ENCODE measurements at regions not wholly inside any gene's neighbourhood (a gene's known extent, or its start where the extent isn't known, plus 50 kb on each side); places are given as distances from the start of the nearest gene placed in this dataset.

- 37% methylated on average over 3 of the region's 3 CpGs for WGBS
- H3K27ac ChIP-seq (ENCODE audit: low read depth in 1 of 2, low read length in 1 of 2): no peak overlapping the region
- no peak overlapping the region for H3K4me3 ChIP-seq (ENCODE audit: low read length in 2 of 2)
- H3K36me3 ChIP-seq (ENCODE audit: control insufficient read depth in 2 of 2, insufficient read depth in 2 of 2, low read length in 1 of 2): no peaks in the 10 kb centered on the region
- no peaks in the 10 kb centered on the region for H3K4me1 ChIP-seq (ENCODE audit: control insufficient read depth in 2 of 2, insufficient read depth in 2 of 2, low read length in 2 of 2)
- no peak for DNase-seq (ENCODE audit: low read depth in 6 of 9, low spot score in 9 of 9)
- no peaks in the 10 kb centered on the region for H3K27me3 ChIP-seq (ENCODE audit: control insufficient read depth in 2 of 2, insufficient read depth in 1 of 2, low read length in 1 of 2)
- H3K9me3 ChIP-seq (ENCODE audit: control insufficient read depth in 2 of 2, insufficient read depth in 1 of 2, low read length in 1 of 2): no peaks in the 10 kb centered on the region
These were observed 173.6 kb upstream of the TCF21 start for GRCh38 chr6:133715270-133715669.

- no peaks in the 10 kb centered on the region for H3K27me3 ChIP-seq (ENCODE audit: control insufficient read depth in 2 of 2, insufficient read depth in 1 of 2, low read length in 1 of 2)
- no peaks in the 10 kb centered on the region for H3K9me3 ChIP-seq (ENCODE audit: control insufficient read depth in 2 of 2, insufficient read depth in 1 of 2, low read length in 1 of 2)
- no peak overlapping the region for H3K4me3 ChIP-seq (ENCODE audit: low read length in 2 of 2)
- WGBS: 94% methylated on average over 4 of the region's 4 CpGs
- no peak for DNase-seq (ENCODE audit: low read depth in 6 of 9, low spot score in 9 of 9)
- no peak overlapping the region for H3K27ac ChIP-seq (ENCODE audit: low read depth in 1 of 2, low read length in 1 of 2)
- H3K4me1 ChIP-seq (ENCODE audit: control insufficient read depth in 2 of 2, insufficient read depth in 2 of 2, low read length in 2 of 2): no peaks in the 10 kb centered on the region
- H3K36me3 ChIP-seq (ENCODE audit: control insufficient read depth in 2 of 2, insufficient read depth in 2 of 2, low read length in 1 of 2): no peaks in the 10 kb centered on the region
These were observed 164.2 kb upstream of the TCF21 start for GRCh38 chr6:133724726-133725125.

GRCh38 chr6:133726188-133726587 lies 162.7 kb upstream of the TCF21 start:
- Histone ChIP-seq H3K9me3 (ENCODE audit: control insufficient read depth in 2 of 2, insufficient read depth in 1 of 2, low read length in 1 of 2) (no peaks in the 10 kb centered on the region), H3K27me3 (ENCODE audit: control insufficient read depth in 2 of 2, insufficient read depth in 1 of 2, low read length in 1 of 2) (no peaks in the 10 kb centered on the region), H3K4me1 (ENCODE audit: control insufficient read depth in 2 of 2, insufficient read depth in 2 of 2, low read length in 2 of 2) (no peaks in the 10 kb centered on the region), H3K4me3 (ENCODE audit: low read length in 2 of 2) (no peak overlapping the region), H3K27ac (ENCODE audit: low read depth in 1 of 2, low read length in 1 of 2) (no peak overlapping the region), H3K36me3 (ENCODE audit: control insufficient read depth in 2 of 2, insufficient read depth in 2 of 2, low read length in 1 of 2) (no peaks in the 10 kb centered on the region)
- 91% methylated on average over 2 of the region's 2 CpGs for WGBS
- DNase-seq (ENCODE audit: low read depth in 6 of 9, low spot score in 9 of 9): no peak

GRCh38 chr6:133730881-133731280 lies 158.0 kb upstream of the TCF21 start:
- no peak overlapping the region for H3K4me3 ChIP-seq (ENCODE audit: low read length in 2 of 2)
- DNase-seq (ENCODE audit: low read depth in 6 of 9, low spot score in 9 of 9): no peak

GRCh38 chr6:133740218-133740617 lies 148.7 kb upstream of the TCF21 start:
- no peak for DNase-seq (ENCODE audit: low read depth in 6 of 9, low spot score in 9 of 9)
- WGBS: 85% methylated on average over 5 of the region's 5 CpGs

More at GRCh38 chr6:133730881-133731280, 158.0 kb upstream of the TCF21 start:
- Histone ChIP-seq H3K9me3 (ENCODE audit: control insufficient read depth in 2 of 2, insufficient read depth in 1 of 2, low read length in 1 of 2) (no peaks in the 10 kb centered on the region), H3K36me3 (ENCODE audit: control insufficient read depth in 2 of 2, insufficient read depth in 2 of 2, low read length in 1 of 2) (no peaks in the 10 kb centered on the region), H3K27me3 (ENCODE audit: control insufficient read depth in 2 of 2, insufficient read depth in 1 of 2, low read length in 1 of 2) (no peaks in the 10 kb centered on the region), H3K27ac (ENCODE audit: low read depth in 1 of 2, low read length in 1 of 2) (no peak overlapping the region), H3K4me1 (ENCODE audit: control insufficient read depth in 2 of 2, insufficient read depth in 2 of 2, low read length in 2 of 2) (no peaks in the 10 kb centered on the region)
- 55% methylated on average over 4 of the region's 4 CpGs for WGBS

GRCh38 chr6:133740816-133741215 lies 148.1 kb upstream of the TCF21 start:
- Histone ChIP-seq H3K4me3 (ENCODE audit: low read length in 2 of 2) (no peak overlapping the region), H3K27ac (ENCODE audit: low read depth in 1 of 2, low read length in 1 of 2) (no peak overlapping the region), H3K27me3 (ENCODE audit: control insufficient read depth in 2 of 2, insufficient read depth in 1 of 2, low read length in 1 of 2) (no peaks in the 10 kb centered on the region), H3K4me1 (ENCODE audit: control insufficient read depth in 2 of 2, insufficient read depth in 2 of 2, low read length in 2 of 2) (no peaks in the 10 kb centered on the region), H3K9me3 (ENCODE audit: control insufficient read depth in 2 of 2, insufficient read depth in 1 of 2, low read length in 1 of 2) (no peaks in the 10 kb centered on the region), H3K36me3 (ENCODE audit: control insufficient read depth in 2 of 2, insufficient read depth in 2 of 2, low read length in 1 of 2) (no peaks in the 10 kb centered on the region)
- no peak for DNase-seq (ENCODE audit: low read depth in 6 of 9, low spot score in 9 of 9)
- WGBS: 90% methylated on average over 2 of the region's 2 CpGs

More at GRCh38 chr6:133740218-133740617, 148.7 kb upstream of the TCF21 start:
- Histone ChIP-seq H3K4me3 (ENCODE audit: low read length in 2 of 2) (no peak overlapping the region), H3K36me3 (ENCODE audit: control insufficient read depth in 2 of 2, insufficient read depth in 2 of 2, low read length in 1 of 2) (no peaks in the 10 kb centered on the region), H3K27me3 (ENCODE audit: control insufficient read depth in 2 of 2, insufficient read depth in 1 of 2, low read length in 1 of 2) (no peaks in the 10 kb centered on the region), H3K4me1 (ENCODE audit: control insufficient read depth in 2 of 2, insufficient read depth in 2 of 2, low read length in 2 of 2) (no peaks in the 10 kb centered on the region), H3K9me3 (ENCODE audit: control insufficient read depth in 2 of 2, insufficient read depth in 1 of 2, low read length in 1 of 2) (no peaks in the 10 kb centered on the region), H3K27ac (ENCODE audit: low read depth in 1 of 2, low read length in 1 of 2) (no peak overlapping the region)

GRCh38 chr6:133741375-133741861 lies 147.5 kb upstream of the TCF21 start:
- WGBS: 50% methylated on average over 5 of the region's 5 CpGs
- DNase-seq (ENCODE audit: low read depth in 6 of 9, low spot score in 9 of 9): no peak
- no peaks in the 10 kb centered on the region for H3K9me3 ChIP-seq (ENCODE audit: control insufficient read depth in 2 of 2, insufficient read depth in 1 of 2, low read length in 1 of 2)
- no peak overlapping the region for H3K4me3 ChIP-seq (ENCODE audit: low read length in 2 of 2)
- no peaks in the 10 kb centered on the region for H3K4me1 ChIP-seq (ENCODE audit: control insufficient read depth in 2 of 2, insufficient read depth in 2 of 2, low read length in 2 of 2)
- no peaks in the 10 kb centered on the region for H3K36me3 ChIP-seq (ENCODE audit: control insufficient read depth in 2 of 2, insufficient read depth in 2 of 2, low read length in 1 of 2)
- H3K27ac ChIP-seq (ENCODE audit: low read depth in 1 of 2, low read length in 1 of 2): no peak overlapping the region
- no peaks in the 10 kb centered on the region for H3K27me3 ChIP-seq (ENCODE audit: control insufficient read depth in 2 of 2, insufficient read depth in 1 of 2, low read length in 1 of 2)

- Histone ChIP-seq H3K4me3 (ENCODE audit: low read length in 2 of 2) (no peak overlapping the region), H3K4me1 (ENCODE audit: control insufficient read depth in 2 of 2, insufficient read depth in 2 of 2, low read length in 2 of 2) (no peaks in the 10 kb centered on the region), H3K27ac (ENCODE audit: low read depth in 1 of 2, low read length in 1 of 2) (no peak overlapping the region), H3K27me3 (ENCODE audit: control insufficient read depth in 2 of 2, insufficient read depth in 1 of 2, low read length in 1 of 2) (no peaks in the 10 kb centered on the region), H3K9me3 (ENCODE audit: control insufficient read depth in 2 of 2, insufficient read depth in 1 of 2, low read length in 1 of 2) (no peaks in the 10 kb centered on the region), H3K36me3 (ENCODE audit: control insufficient read depth in 2 of 2, insufficient read depth in 2 of 2, low read length in 1 of 2) (no peaks in the 10 kb centered on the region)
- no peak for DNase-seq (ENCODE audit: low read depth in 6 of 9, low spot score in 9 of 9)
- 87% methylated on average over 2 of the region's 2 CpGs for WGBS
These were observed 145.3 kb upstream of the TCF21 start for GRCh38 chr6:133743621-133744020.

GRCh38 chr6:133746417-133746770 lies 142.5 kb upstream of the TCF21 start:
- no peaks in the 10 kb centered on the region for H3K4me1 ChIP-seq (ENCODE audit: control insufficient read depth in 2 of 2, insufficient read depth in 2 of 2, low read length in 2 of 2)
- no peak overlapping the region for H3K4me3 ChIP-seq (ENCODE audit: low read length in 2 of 2)
- H3K27ac ChIP-seq (ENCODE audit: low read depth in 1 of 2, low read length in 1 of 2): no peak overlapping the region
- no peaks in the 10 kb centered on the region for H3K9me3 ChIP-seq (ENCODE audit: control insufficient read depth in 2 of 2, insufficient read depth in 1 of 2, low read length in 1 of 2)
- DNase-seq (ENCODE audit: low read depth in 6 of 9, low spot score in 9 of 9): no peak
- H3K27me3 ChIP-seq (ENCODE audit: control insufficient read depth in 2 of 2, insufficient read depth in 1 of 2, low read length in 1 of 2): no peaks in the 10 kb centered on the region
- H3K36me3 ChIP-seq (ENCODE audit: control insufficient read depth in 2 of 2, insufficient read depth in 2 of 2, low read length in 1 of 2): no peaks in the 10 kb centered on the region
- 95% methylated on average over 3 of the region's 3 CpGs for WGBS

GRCh38 chr6:133748628-133749027 lies 140.3 kb upstream of the TCF21 start:
- no peak for DNase-seq (ENCODE audit: low read depth in 6 of 9, low spot score in 9 of 9)
- H3K4me1 ChIP-seq (ENCODE audit: control insufficient read depth in 2 of 2, insufficient read depth in 2 of 2, low read length in 2 of 2): no peaks in the 10 kb centered on the region
- no peaks in the 10 kb centered on the region for H3K27me3 ChIP-seq (ENCODE audit: control insufficient read depth in 2 of 2, insufficient read depth in 1 of 2, low read length in 1 of 2)
- WGBS: 65% methylated on average over 3 of the region's 3 CpGs
- no peaks in the 10 kb centered on the region for H3K9me3 ChIP-seq (ENCODE audit: control insufficient read depth in 2 of 2, insufficient read depth in 1 of 2, low read length in 1 of 2)
- no peak overlapping the region for H3K27ac ChIP-seq (ENCODE audit: low read depth in 1 of 2, low read length in 1 of 2)
- H3K36me3 ChIP-seq (ENCODE audit: control insufficient read depth in 2 of 2, insufficient read depth in 2 of 2, low read length in 1 of 2): no peaks in the 10 kb centered on the region
- no peak overlapping the region for H3K4me3 ChIP-seq (ENCODE audit: low read length in 2 of 2)
